ENCODE measurements at regions not wholly inside any gene's neighbourhood (a gene's known extent, or its start where the extent isn't known, plus 50 kb on each side); places are given as distances from the start of the nearest gene placed in this dataset.

- H3K27me3 Mint-ChIP-seq (ENCODE audit: low read depth): peaks cover 6% of the 10 kb centered on the region
- DNase-seq (ENCODE audit: low spot score): no peak
- no peak overlapping the region for H3K27ac Mint-ChIP-seq (ENCODE audit: unreplicated experiment)
- H3K36me3 Mint-ChIP-seq (ENCODE audit: low read depth): no peaks in the 10 kb centered on the region
- no peak overlapping the region for H3K4me3 Mint-ChIP-seq (ENCODE audit: unreplicated experiment)
- H3K9me3 Mint-ChIP-seq (ENCODE audit: low read depth): no peaks in the 10 kb centered on the region
- no peak for TF ChIP-seq CTCF (IDR thresholded peaks at IDR 0.05)
- no peaks in the 10 kb centered on the region for H3K4me1 Mint-ChIP-seq (ENCODE audit: low read depth)
These were observed 278.5 kb upstream of the ONECUT1 start for GRCh38 chr15:53068636-53069035.

- Mint-ChIP-seq H3K27ac (ENCODE audit: unreplicated experiment) (no peak overlapping the region), H3K4me1 (ENCODE audit: low read depth) (no peaks in the 10 kb centered on the region), H3K4me3 (ENCODE audit: unreplicated experiment) (no peak overlapping the region), H3K36me3 (ENCODE audit: low read depth) (no peaks in the 10 kb centered on the region), H3K27me3 (ENCODE audit: low read depth) (no peaks in the 10 kb centered on the region), H3K9me3 (ENCODE audit: low read depth) (peaks cover 11% of the 10 kb centered on the region)
- no peak for DNase-seq (ENCODE audit: low spot score)
- TF ChIP-seq CTCF (IDR thresholded peaks at IDR 0.05): no peak
These were observed 269.3 kb upstream of the ONECUT1 start for GRCh38 chr15:53059273-53060043.

GRCh38 chr15:53046153-53046790 lies 256.1 kb upstream of the ONECUT1 start:
- no peak for TF ChIP-seq CTCF (IDR thresholded peaks at IDR 0.05)
- DNase-seq (ENCODE audit: low spot score): no peak
- Mint-ChIP-seq H3K4me3 (ENCODE audit: unreplicated experiment) (no peak overlapping the region), H3K36me3 (ENCODE audit: low read depth) (no peaks in the 10 kb centered on the region), H3K27me3 (ENCODE audit: low read depth) (no peaks in the 10 kb centered on the region), H3K9me3 (ENCODE audit: low read depth) (peaks cover 34% of the 10 kb centered on the region), H3K4me1 (ENCODE audit: low read depth) (no peaks in the 10 kb centered on the region), H3K27ac (ENCODE audit: unreplicated experiment) (no peak overlapping the region)

- no peak for DNase-seq (ENCODE audit: low spot score)
- no peak overlapping the region for H3K27ac Mint-ChIP-seq (ENCODE audit: unreplicated experiment)
- no peak overlapping the region for H3K4me3 Mint-ChIP-seq (ENCODE audit: unreplicated experiment)
- no peak for TF ChIP-seq CTCF (IDR thresholded peaks at IDR 0.05)
- H3K27me3 Mint-ChIP-seq (ENCODE audit: low read depth): peaks cover 2% of the 10 kb centered on the region
- H3K4me1 Mint-ChIP-seq (ENCODE audit: low read depth): no peaks in the 10 kb centered on the region
- H3K9me3 Mint-ChIP-seq (ENCODE audit: low read depth): peaks cover 8% of the 10 kb centered on the region
- no peaks in the 10 kb centered on the region for H3K36me3 Mint-ChIP-seq (ENCODE audit: low read depth)
These were observed 248.5 kb upstream of the ONECUT1 start for GRCh38 chr15:53038655-53038941.

- Mint-ChIP-seq H3K36me3 (ENCODE audit: low read depth) (no peaks in the 10 kb centered on the region), H3K4me1 (ENCODE audit: low read depth) (no peaks in the 10 kb centered on the region), H3K27me3 (ENCODE audit: low read depth) (peaks cover 2% of the 10 kb centered on the region), H3K9me3 (ENCODE audit: low read depth) (peaks cover 4% of the 10 kb centered on the region), H3K27ac (ENCODE audit: unreplicated experiment) (no peak overlapping the region), H3K4me3 (ENCODE audit: unreplicated experiment) (no peak overlapping the region)
- TF ChIP-seq CTCF (IDR thresholded peaks at IDR 0.05): no peak
- DNase-seq (ENCODE audit: low spot score): no peak
These were observed 247.9 kb upstream of the ONECUT1 start for GRCh38 chr15:53037904-53038654.
